ENCODE measurements at regions not wholly inside any gene's neighbourhood (a gene's known extent, or its start where the extent isn't known, plus 50 kb on each side); places are given as distances from the start of the nearest gene placed in this dataset.

- no peak for TF ChIP-seq GATA2 (IDR thresholded peaks at IDR 0.05; ENCODE audit: low read depth, low read length)
- no peak for TF ChIP-seq GATA3 (IDR thresholded peaks at IDR 0.05; ENCODE audit: low read depth, low read length)
These were observed 595.5 kb downstream of the COL12A1 start for GRCh38 chr6:74610352-74610751.

Measured in SH-SY5Y (cell line).